SH-SY5Y (cell line): ENCODE measurements at regions not wholly inside any gene's neighbourhood (a gene's known extent, or its start where the extent isn't known, plus 50 kb on each side); places are given as distances from the start of the nearest gene placed in this dataset.

Source experiments
- GATA2 ChIP-seq: IDR thresholded peaks from 2 replicates; pipeline ENCODE4 v1.6.1; 2011; ENCODE audit warnings: mild to moderate bottlenecking, low read depth, low read length
- GATA3 ChIP-seq: IDR thresholded peaks from 2 replicates; pipeline ENCODE4 v1.6.1; 2011; ENCODE audit warnings: low read depth, mild to moderate bottlenecking, low read length, moderate library complexity

DNA sequence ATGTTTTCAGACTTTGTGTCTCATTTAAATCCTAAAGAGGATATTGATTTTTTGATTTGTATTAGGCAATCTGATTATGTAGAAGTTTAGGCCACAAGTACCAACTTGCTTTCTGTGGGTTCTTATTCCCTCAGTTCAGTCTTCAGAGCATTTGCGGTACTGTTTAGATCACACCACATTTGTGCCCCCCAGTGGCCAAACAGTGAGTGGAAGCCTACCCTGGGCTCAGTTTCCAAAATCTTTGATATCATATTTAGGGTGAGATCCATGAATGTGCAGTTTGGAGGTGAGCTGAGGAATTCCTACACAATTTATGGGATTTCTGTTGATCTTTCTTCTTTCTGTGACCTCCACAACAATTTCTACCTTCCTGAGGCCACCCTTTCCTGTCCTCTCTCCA is 92.3 kb upstream of the FUT9 start:
- TF ChIP-seq GATA2 (no peak), GATA3 (no peak)
